ENCODE measurements at regions not wholly inside any gene's neighbourhood (a gene's known extent, or its start where the extent isn't known, plus 50 kb on each side); places are given as distances from the start of the nearest gene placed in this dataset.

GRCh38 chr13:85700906-85701305 is 98.3 kb downstream of the SLITRK6 start:
- Histone ChIP-seq H3F3A (replicated peaks; ENCODE audit: low read depth) (no peaks in the 10 kb centered on the region), H3K4me1 (ENCODE audit: insufficient read depth) (no peaks in the 10 kb centered on the region; the same call in 1 of the 2 replicates), H3K4me3 (no peak overlapping the region), H3K36me3 (ENCODE audit: insufficient read depth) (peaks cover 9% of the 10 kb centered on the region), H2AFZ (no peak overlapping the region), H3K4me2 (no peak overlapping the region), H4K20me1 (replicated peaks; ENCODE audit: insufficient read depth) (no peaks in the 10 kb centered on the region), H3K27me3 (ENCODE audit: insufficient read depth) (no peaks in the 10 kb centered on the region), H3K79me2 (replicated peaks; ENCODE audit: insufficient read depth) (no peaks in the 10 kb centered on the region; the same call in 1 of the 2 replicates), H3K27ac (ENCODE audit: low read depth) (no peak overlapping the region), H3K9me2 (ENCODE audit: insufficient read depth) (0 out of 2 replicates have a peak, but pooled peaks cover 10% of the 10 kb centered on the region)
- TF ChIP-seq NANOG (IDR thresholded peaks at IDR 0.05; ENCODE audit: borderline replicate concordance): no peak
- no peak for TF ChIP-seq ZNF114 (CRISPR knock-in tag; IDR thresholded peaks at IDR 0.05)
- no peak for TF ChIP-seq STAT1 (IDR thresholded peaks at IDR 0.05; ENCODE audit: unreplicated experiment)
- no peak for TF ChIP-seq REST (IDR thresholded peaks at IDR 0.05; ENCODE audit: unreplicated experiment)
- no peak for TF ChIP-seq ZNF462 (CRISPR knock-in tag; IDR thresholded peaks at IDR 0.05)
- no peak for TF ChIP-seq EZH2 (IDR thresholded peaks at IDR 0.05; ENCODE audit: low read depth, unreplicated experiment)
- no peak for TF ChIP-seq CTCF (conservative IDR thresholded peaks at IDR 0.05; ENCODE audit: low read depth in 2 of 2)
- TF ChIP-seq ZNF331 (CRISPR knock-in tag; IDR thresholded peaks at IDR 0.05; ENCODE audit: low read depth): no peak
- TF ChIP-seq JUNB (IDR thresholded peaks at IDR 0.05; ENCODE audit: unreplicated experiment): no peak
- no peak for TF ChIP-seq EZH2phosphoT487 (IDR thresholded peaks at IDR 0.05; ENCODE audit: unreplicated experiment)
- no peak for TF ChIP-seq CREB1 (CRISPR knock-in tag; IDR thresholded peaks at IDR 0.05; ENCODE audit: low read depth)
- no peak for TF ChIP-seq POLR2AphosphoS5 (IDR thresholded peaks at IDR 0.05; ENCODE audit: low read depth)
- TF ChIP-seq ETS1 (IDR thresholded peaks at IDR 0.05): no peak
- peaks cover 24% of the 10 kb centered on the region for H3K9me3 Mint-ChIP-seq
- H3K4me1 Mint-ChIP-seq: peaks cover 4% of the 10 kb centered on the region; the same call in 2 of the 3 replicates
- peaks cover 56% of the 10 kb centered on the region for H3K36me3 Mint-ChIP-seq (ENCODE audit: low read depth)
- DNase-seq (ENCODE audit: low spot score) (no peak), ATAC-seq (no peak)
- no peaks in the 10 kb centered on the region for H3K27me3 Mint-ChIP-seq (ENCODE audit: insufficient read depth, low read depth, poor library complexity)
- H3K4me3 Mint-ChIP-seq: no peak overlapping the region
- H3K27ac Mint-ChIP-seq: no peak overlapping the region
